Activated naive CD4-positive, alpha-beta T cell (primary cell): ENCODE measurements at regions not wholly inside any gene's neighbourhood (a gene's known extent, or its start where the extent isn't known, plus 50 kb on each side); places are given as distances from the start of the nearest gene placed in this dataset.

ENCODE experiments used
- DNase-seq, 4 experiments: peaks; one replicate each; lab custom pipeline; 2025; lab: John Stamatoyannopoulos, UW

DNA sequence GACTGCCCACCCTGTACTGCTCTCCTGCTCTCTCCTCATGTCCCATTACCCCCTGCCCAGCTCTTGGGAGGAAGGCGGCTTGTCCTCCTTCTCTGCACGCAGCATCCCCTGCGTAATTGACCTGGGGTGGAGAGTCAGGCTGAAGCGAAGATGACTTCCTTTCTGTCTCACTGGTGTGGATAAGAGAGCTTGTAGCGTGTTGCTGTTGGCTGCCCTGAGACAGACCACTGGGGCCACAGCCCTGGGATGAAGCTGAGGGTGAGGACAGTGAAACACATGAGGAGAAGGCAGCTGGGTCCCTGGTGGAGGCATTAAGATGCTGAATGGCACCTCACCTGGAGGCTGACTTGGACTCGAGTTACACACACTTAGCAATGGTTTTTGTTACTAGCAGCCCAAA lies 310.3 kb upstream of the ZNF32 start:
- no peak for DNase-seq

DNA sequence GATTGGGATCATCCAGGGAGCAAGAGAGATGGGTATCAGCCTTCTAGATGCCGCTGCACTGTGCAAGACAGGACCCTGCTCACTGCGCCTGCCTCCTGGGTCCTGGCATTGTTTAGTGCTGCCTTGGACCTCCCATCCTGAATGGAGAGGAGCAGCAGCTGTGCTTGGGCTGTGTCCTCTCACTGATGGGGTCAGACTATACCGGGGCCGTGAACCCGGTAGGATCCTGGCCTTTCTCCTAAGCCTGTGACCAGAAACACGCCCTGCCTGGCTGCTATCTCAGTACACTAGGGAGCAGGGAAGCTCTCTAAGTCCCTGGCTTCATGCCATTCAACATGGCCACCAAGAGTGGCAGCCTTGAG lies 309.4 kb upstream of the ZNF32 start:
- no peak for DNase-seq

DNA sequence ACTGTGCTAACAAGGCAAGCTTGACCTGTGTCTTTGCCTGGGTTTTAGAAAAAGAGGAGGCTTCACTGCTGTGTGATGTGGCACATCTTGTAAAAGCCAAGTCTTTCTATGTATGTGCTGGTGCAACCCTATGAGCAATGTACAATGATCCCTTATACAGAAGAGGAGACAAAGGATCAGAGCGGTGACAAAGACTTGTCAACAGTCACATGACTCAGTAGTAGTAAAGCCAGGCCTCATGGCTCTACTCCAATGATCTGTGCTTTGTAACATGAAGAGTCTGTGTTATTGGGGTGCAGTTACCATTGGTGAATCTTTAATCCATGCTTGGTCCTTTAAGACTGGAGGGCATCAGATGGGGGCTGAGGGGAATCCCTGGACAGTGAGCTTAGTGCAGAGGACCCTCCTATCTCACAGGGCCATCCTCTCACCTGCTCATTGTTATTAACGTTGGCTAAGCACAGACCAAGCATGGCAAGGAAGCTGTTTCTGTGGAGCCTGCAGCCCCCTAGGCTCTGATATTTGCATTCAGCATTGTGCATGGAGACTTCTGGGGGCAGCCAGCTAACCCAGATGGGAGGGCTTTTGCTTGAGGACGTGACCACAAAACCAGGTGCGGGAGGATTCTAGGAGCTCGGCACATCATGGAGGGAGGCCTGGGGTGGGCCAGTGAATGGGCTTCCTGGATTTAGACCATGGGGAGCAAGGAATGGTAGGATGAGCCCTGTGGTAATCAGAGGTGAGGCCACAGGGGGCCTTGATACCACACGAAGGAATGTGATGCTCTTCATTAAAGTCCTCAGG lies 308.8 kb upstream of the ZNF32 start:
- no peak for DNase-seq

DNA sequence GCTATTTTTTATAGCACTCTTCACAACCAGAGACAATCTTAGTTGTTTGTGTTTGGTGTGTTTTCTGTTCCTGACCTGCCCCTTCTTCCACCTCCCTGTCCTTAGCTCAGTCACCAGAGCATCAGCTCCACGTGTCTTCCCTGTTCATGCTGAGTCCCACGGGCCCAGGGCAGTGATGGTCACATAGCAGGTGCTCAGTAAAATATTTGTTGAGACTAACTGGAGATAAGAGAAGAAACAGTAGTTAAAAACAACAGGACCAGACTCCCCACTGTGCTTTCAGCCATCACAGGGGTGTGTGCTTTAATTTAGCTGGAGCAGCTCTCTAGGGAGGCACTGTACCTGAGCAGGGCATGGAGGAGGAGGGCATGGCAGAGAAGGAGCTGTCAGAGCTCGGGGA lies 307.3 kb upstream of the ZNF32 start:
- DNase-seq = no peak

DNA sequence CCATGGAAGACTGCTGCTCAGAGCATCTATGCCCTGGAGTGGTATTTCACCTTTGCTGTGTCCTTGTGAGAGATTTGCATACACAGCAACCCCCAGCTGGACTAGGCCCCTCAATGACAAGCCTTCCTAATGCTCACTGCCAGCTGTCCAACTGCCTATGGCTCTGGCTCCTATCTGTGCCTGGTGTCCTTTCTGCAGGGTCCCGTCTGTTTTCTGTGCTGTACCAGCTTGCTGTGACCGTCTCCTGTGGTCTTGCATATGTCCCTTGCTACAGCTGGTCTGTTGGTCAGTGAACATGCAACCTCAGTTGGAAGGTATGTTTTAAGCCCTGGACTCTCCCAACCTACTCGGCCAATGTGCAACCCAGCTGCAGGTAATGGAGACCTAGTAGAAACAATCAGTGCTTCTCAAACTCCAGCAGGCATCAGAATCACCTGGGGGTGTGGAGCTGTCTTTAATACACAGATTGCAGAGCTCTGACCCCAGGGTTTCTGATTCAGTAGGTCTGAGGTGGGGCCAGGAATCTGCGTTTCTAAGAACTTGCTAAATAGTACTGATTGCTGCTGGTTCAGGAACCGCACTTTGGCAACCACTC lies 306.4 kb upstream of the ZNF32 start:
- DNase-seq = no peak

DNA sequence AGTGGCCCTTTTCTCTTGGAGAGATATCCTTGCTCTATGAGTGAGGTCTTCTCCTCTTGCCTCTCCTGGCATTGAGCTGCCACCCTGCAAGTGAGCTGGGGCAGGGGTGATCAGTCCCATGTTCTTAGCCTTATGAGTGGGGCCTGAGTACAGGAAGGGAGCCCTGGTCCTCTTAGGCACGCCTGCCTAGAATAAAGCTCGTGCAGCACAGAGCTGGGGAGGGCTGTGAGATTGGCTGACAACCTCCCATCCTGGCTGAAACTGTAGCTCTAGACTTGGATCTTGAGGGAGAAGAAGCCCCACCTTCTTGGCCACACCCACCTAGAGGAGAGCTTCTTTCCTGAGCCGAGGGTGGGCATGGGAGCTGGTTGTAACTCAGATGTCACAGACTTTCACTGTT lies 305.0 kb upstream of the ZNF32 start:
- no peak for DNase-seq

DNA sequence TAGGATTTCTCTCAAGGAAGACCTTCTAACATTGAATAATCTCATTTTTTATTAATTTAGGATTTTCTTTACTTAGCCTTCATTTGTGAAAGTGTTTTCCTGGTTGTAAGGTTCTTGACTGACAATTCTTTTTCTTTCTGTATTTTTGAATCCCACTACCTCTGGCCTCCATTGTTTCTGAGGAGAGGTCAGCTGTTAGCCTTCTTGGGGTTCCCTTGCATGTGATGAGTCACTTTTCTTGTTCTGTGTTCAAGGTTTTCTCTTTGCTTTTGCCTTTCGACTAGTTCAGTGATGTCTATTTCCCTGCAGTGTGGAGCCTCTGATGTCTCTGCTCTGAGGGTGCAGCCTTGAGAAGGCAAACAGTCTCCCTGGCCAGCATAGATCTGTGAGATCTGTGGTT lies 304.1 kb upstream of the ZNF32 start:
- no peak for DNase-seq

DNA sequence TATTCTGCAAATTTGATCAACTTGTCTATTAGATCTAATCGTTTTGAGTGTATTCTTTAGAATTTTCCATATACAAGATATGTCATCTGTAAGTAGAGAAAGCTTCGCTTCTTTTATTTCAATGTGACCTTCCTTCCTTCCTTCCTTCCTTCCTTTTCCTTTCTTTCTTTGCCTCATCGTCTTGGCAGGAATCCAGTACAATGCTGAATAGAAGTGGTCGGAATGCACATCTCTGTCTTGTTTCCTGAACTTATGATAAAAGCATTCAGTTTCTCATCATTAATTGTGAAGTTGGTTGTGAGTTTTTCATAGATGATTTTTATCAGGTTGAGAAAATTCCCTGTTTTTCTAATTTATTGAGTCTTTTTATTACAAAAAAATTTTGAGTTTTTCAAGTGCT lies 300.7 kb upstream of the ZNF32 start:
- no peak for DNase-seq

DNA sequence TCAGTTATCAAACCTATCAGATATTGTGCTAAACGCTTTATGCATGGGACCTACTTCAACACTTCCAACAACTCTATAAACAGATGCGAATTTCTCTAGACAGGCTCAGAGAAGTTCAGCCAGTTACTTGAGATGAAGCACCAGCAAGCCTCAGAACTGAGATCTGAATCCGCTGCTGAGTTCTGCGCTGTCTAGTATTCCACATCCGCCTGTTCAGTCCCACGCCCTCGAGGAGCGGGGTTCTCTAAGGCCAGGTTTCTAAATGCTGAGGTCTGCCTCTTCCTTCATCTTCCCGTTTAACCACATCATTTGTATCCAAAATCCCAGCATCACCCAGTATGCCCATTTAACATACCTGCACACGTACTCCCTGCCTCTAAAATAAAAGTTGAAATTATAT lies 297.8 kb upstream of the ZNF32 start:
- no peak for DNase-seq

DNA sequence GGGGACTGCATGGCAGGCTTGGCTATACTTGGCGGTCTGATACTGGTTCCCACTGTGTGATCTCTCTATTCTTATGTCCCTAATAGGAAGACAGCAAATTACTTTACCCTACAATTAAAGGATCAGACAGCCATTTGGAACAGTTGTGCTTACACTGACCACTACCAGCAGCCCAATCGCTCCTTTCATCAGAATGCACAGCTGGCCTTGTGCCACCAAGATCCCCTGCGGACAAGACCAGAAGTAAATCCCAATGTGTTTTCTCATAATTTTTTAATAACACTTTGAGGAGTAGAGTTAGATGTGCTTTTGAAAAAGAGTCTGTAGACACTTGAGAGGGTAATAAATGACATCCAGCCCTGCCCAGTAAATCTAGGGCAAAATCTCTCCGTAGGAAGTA lies 297.2 kb upstream of the ZNF32 start:
- no peak for DNase-seq

DNA sequence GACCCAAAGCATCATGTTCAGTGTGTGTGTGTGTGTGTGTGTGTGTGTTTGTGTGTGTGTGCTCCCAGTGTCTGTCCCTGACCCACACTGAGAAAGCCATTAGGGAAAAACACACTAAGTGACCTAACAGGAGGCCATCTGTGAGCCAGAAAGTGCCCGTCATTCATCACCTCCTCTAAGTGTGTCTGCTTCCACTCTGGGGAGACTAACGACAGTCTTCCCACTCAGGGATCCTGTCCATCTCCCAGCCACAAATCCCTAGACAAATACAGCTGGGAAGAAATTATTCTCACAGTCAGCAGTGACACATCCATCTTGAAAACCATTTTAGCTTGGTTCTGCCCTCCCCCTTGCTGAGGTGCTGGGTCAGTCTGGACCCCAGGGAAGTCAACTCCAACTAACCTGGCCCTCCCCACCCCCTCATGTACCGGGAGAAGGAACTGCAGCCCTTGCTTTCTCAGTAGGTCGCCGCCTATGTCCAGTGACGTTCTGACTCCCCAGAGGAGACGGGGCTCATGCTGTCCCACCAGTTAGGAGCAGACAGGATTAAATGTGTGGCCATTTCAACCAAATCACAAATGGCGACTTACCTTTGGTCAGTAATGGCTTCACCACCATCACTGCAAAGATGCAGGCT lies 296.5 kb upstream of the ZNF32 start:
- no peak for DNase-seq

DNA sequence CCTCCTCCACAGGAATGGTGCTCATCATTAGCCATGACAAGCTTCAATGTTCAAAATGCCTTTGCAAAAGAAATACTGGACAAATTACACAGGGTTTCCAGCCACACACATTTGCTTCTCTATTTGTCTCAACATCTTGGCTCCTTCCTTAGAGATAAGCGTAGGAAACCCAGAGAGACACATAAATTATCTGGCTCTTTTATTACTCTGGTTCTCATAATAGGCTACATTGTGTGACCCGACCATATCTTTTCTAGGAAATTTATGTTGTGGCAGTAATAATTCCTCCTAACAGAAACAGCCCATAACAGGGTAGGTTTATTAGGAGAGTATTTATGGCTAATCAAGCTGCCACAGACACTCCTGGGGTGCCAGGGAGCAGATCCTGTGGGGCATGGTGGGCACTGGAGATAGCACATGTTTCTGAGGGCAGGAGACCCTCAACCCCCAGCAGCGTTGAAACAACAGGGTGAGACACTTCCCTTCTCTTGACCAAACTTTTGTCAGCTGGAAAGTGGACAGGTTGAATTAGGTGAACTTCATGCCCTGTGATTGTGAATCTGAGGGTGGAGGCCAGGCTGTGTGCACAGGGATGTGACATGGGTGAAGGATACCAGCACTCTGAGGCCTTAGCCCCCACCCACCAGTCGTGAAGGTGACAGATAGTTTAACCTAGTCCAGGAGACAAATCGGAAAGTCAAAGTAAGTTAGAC lies 295.9 kb upstream of the ZNF32 start:
- DNase-seq = no peak

DNA sequence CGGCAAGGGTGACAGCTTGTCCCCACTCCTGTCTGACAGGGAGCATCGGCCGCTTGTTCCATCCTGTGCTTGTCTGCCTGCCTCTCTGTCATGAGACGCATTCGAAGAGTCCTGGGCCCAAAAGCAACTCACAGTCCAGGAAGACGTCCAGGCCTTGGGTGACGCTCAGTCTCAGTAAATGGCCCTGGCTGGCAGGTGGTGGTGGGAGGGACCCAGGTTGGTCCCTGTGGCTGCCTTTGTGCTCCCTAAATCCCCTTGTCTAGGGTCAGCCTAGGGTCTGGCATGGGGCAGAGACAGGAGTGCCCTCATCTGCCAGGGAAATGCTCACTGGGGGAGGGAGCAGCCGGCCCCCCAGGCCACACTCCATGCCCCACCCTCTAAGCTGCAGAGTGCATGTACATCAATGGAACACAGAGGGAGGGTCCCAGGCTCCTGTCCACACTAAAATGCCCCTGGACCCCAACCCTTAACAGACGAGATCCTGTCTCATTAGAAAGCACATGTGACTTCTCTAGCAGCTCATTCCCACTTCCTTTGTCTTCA lies 295.2 kb upstream of the ZNF32 start:
- no peak for DNase-seq

DNA sequence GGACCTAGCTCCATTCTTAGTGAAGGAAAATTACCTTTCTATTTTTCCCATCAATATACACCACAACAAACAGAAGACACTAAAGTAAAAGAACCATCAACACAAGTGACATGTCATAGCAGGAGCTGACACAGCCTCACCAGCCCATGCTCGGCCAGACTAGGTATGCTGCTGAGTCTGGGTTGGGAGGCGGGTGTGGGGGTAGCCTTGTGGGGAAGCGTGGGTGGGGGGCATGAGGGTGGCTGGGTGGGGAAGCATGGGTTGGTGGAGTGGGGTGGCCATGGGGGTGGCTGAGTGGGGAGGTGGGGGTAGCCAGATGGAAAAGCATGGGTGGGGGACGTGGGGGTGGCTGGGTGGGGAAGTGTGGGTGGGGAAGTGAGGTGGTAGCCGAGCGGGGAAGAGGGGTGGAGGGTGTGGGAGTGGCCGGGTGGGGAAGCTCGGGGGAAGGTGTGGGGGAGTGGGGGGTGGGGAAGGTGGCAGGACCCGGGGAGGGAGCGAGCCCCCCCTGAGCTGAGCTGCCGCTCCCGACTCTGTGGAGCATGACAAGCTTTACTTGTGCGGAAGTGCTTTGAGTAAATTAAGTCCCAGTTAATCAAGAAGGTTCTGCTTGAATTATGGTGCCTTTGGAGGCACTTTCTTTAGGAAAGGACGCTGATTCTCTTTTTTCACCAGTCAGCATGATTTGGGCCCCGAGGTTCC lies 294.6 kb upstream of the ZNF32 start:
- no peak for DNase-seq

DNA sequence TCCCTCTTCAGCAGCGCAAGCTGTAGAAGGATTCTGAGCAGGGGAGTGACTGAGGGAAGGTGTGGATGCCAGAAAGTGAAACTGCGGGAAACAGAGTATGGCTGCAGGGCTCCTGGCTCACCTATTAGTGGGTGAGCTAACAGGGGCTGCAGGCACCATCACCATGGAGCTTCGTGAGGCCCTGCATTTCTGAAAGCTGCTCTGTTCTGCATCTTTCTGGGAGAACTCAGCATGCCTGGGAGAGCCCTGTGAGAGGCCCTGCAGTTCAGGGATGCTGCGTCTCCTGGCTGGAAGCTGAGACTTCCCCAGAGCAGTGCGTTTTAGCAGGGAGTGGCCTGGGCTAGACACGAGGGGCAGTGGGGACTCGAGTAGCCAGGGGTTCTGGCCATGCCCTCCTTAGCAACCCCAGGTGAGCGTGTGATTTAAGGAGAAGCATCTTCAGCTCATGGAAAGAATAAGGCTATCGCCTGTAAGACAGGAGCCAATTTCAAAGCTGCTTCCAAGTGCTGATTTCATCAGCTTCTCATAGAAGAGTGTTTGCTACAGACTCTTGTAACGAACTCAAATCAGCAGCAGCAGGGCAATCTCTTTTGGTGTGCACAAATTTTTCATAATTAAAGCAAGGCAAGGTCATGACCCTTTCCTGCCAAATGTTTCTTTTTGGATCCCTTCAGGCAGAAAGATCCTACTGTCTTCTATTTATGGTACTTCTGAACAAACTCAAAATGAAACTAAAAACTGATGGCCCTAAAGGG lies 293.6 kb upstream of the ZNF32 start:
- no peak for DNase-seq

DNA sequence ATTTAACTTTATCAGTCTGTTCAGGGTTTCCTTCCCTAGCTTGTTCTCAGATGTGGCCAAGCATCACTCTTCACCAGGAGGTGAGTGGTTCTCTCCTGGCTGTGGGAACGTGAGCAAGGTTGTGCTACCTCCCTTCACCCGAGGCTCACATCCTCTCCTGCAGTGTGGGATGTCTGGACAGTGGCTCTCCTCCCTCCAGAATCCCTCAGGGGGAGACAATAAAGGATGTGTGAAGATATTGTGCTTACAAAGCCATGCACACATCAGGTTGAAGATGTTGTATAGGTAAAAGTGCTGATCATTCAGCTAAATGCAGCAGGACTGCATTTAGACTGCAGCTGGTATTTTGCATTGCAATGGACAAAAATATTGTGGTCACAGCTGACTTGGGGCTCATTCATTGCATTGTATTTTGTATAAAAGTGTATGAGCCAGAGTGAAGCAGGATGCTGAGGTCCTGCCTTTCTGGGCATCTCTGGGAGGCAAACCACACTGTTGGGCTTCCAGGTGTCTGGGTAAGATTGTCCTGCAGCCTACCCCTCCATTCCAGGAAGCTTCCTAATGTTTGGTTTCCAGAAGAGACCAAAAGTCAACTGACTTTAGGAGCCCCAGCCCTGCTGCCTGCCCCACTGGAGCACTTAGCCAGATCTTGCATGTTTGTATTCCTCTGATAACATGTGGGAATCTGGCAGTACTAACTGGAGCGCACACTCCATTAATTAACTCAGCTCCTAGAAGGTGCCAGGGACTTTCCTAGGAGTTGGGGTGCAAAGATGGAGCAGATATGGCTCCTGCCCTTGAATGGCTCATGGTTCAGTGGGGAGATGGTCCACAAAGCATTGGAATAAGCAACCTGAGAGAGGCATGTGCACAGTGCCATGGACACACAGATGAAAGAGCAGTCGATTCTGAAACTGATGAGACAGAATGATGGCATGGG lies 292.5 kb upstream of the ZNF32 start:
- DNase-seq = no peak

DNA sequence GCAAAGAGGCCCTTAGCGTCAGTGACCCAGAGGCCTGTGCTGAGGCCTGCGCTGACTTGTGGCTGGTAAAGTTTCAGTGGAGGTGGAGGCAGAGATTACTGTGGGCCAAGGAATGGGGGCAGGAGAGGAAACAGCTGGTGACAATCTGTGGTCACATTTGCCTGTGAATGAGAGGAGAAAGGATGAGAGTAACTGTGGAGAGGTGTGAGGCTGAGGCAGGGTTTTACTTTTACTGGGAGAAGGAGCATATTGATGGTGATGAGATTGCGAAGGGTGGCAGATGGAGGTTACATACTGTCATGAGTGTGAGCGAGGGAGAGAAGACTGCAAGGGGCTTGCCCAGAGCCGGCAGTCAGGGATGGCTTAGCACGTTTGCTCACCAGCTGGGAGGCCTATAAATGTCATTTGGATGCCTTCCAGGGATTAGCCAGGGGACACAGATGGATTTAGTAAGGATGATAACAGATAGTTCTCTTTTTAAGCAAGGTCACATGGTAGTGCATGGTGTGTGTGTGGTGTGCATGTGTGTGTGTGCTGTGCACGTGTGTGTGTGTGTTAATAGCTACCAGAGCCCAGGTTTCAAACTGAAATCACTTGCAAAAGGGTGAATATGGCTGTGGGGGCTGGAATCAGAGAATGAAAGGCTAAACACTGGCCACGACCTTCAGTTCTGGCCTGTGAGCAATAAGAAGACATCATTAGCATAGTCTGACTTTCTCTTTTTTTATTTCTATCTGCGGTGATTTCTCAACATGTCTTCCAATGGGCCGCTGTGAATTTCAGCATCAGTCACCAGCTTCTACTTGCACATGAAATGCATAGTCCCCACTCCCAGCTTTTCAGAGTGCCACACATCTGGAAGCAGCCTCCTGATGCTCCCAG lies 291.5 kb upstream of the ZNF32 start:
- DNase-seq = no peak

DNA sequence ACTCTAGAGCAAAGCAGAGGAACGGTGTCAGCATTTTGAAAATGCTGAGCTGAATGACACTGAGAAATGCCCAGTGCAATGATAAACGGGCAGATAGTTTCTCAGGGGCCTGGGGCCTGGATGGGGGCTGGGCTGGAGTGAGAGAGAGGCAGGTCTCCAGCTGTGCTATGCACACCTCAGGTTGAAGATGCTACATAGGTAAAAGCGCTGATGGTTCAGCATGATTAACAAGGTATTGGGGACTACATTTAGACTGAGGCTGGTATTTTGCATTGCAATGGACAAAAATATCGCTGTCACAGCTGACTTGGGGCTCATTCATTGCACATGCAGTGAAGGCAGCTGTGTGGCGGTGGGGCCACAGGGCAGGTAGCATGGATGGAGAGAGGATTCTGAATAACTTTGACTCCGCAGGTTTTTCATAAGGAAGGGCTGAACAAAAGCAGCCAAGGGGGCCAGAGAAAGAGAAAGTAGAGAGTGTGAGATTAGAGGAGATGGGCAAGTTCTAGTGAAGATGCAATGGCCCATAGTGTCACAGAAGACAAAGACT lies 290.8 kb upstream of the ZNF32 start:
- no peak for DNase-seq

DNA sequence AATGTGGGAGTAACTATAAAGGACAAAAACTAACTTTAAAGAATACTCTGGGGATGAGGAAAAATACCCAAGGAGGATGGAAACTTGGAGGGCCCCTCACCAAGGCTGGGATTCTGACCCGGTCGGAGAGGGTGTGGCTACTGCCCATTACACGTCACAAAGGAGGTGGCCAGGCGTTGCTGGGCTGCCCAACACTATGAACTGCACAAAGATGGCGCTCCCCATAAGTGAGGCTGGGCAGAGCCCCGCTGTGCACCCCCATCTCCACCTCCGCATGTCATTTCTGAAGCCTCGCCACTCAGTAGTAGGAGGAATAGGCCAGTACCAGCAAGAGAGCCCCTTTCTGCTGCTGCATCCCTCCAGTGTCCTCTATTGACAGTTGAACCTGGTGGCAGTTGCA lies 290.1 kb upstream of the ZNF32 start:
- no peak for DNase-seq
